ENCODE measurements at regions not wholly inside any gene's neighbourhood (a gene's known extent, or its start where the extent isn't known, plus 50 kb on each side); places are given as distances from the start of the nearest gene placed in this dataset.
"Not testable (repeated sequence)": the region's sequence is repeated elsewhere in the genome, so short reads cannot be mapped to it uniquely, and the experiment has no call there.

DNA sequence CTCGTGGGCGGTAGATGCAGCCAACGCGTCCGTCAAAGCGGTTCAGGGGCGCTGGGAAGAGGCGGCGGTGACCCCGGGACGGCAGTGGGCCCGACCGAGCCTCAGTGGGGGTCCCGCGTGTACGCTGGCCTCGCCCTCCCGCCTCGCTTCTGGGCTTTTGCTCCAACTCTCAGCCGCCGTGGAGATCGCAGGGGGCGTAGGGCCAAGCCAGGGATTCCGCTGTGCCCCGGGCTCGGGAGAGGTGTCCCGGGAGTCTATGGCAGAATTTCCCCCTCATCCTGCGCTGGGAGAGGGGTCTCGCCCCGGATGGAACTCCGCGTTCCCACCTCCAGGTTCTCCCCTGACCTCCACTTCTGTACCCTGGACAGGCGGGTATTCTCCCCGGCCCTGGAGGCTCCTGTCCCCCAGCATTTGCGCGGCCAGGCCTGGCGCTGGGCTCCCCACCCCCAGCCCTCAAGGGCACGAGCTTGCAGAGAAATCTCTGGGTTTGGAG lies 131.9 kb downstream of the MRPL36 start:
- DNase-seq (ENCODE audit: low spot score) = no peak

DNA sequence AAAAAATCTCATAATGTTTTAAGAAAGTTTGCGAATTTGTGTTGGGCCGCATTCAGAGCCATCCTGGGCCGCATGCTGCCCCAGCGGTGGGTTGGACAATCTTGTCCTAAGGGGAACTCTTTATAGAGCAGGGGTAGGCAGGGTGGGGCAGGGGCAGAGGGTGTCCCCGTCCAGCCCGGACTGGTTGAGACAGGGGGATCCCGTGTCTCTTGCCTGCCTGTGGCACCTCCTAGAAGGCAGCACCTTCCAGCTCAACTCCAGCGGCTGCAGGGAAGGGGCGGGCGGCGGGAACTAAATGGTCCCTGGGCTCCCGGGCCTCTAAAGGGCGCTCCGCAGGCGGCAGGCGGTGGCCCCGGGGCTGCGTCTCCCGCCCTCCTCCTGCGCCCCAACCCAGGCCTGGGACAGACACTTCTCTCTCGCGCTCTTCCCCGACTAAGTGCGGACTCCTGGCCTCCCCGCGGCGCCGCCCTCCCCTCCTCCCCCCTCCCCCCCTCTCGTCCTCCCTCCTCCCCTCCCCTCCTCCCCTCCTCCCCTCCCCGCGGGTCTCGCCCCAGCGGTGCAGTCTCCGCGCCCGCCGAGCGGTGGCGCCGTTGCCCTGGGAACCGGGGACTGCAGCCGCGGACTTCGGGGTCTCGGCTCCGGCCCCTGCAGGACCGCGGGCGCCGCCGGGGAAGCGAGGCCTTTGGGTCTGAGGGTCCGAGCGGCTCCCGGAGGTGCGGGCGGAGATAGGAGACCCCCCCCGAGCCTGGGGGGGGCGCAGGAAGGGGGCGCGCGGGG lies 132.6 kb downstream of the MRPL36 start:
- DNase-seq (ENCODE audit: low spot score) = no peak

DNA sequence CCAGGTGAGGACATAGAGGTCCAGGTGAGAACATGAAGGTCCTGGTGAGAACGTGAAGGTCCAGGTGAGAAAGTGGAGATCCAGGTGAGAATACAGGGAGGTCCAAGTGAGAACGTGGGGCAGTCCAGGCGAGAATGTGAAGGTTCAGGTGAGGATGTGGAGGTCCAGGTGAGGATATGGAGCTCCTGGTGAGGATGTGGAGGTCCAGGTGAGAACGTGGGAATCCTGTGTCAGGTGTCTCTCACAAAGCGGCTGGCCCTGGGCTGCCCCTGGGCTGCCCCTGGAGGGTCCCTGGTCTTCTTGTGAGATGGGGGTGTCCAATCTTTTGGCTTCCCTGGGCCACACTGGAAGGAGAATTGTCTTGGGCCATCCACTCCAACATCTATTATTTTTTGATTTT lies 133.4 kb downstream of the MRPL36 start:
- DNase-seq (ENCODE audit: low spot score) = no peak

DNA sequence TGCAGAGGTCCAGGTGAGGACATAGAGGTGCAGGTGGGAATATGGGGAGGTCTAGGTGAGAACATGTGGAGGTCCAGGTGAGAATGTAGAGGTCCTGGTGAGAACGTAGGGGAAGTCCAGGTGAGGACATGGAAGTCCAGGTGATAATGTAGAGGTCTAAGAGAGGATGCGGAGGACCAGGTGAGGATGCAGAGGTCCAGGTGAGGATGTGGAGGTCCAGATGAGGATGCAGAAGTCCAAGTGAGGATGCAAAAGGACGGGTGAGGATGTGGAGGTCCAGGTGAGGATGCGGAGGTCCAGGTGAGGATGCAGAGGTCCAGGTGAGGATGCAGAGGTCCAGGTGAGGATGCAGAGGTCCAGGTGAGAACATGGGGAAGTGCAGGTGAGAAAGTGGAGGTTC lies 133.8 kb downstream of the MRPL36 start:
- DNase-seq (ENCODE audit: low spot score) = no peak

DNA sequence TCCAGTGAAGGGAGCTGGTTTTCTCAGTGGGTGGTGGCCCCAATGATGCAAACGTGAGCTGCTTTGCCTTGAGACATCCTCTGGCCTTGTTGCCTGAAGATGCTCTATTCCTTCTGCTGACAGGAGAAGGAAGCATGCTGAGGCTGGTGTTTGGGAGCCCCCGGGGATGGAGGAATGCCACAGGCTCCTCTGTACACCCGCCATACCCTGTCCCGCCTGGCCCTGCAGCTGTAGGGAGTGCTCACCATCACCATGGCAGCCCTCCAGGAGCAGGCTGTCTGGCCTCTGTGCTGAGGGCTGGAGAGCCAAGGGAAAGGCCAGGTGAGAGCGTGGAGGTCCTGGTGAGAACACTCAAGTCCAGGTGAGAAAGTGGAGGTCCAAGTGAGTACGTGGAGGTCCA lies 134.4 kb downstream of the MRPL36 start:
- no peak for DNase-seq (ENCODE audit: low spot score)

DNA sequence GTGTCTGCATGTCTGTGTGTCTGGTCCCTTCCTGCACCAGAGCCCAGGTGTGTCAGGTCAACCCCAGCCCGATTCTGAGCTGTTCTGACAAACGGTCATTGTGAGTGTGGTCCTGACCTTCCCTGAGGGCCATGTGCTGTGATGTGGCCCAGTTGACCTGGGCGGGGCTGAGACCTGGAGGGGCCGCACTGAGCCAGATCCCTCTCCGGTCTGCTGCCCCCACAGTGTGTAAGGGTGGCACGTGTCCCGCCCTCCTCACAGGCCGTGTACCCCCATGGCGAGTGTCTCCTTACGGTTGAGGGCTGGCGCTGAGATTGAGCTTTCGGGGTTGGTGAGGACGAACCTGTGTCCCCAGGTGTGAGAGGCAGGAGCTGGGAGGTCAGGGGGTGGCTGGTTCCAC lies 136.5 kb downstream of the MRPL36 start:
- DNase-seq (ENCODE audit: low spot score) = no peak

DNA sequence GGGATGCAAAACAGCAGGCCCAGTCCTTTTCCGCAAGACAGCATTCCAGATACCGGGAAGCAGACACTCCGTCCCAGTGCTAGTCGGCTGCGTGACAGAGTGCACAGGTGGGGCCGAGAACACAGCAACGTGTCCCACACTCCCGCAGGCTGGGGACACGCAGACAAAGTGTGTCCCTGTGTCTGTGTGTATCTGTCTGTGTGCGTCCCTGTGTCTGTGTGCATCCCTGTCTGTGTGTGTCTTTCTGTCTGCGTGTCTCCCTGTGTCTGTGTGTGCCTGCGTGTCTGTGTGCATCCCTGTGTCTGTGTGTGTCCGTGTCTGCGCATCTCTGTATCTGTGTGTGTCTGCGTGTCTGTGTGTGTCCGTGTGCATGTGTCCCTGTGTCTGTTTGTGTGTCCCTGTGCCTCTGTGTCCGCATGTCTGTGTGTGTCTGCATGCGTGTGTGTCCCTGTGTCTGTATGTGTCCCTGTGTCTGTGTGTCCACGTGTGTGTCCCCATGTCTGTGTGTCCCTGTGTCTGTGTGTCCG lies 137.0 kb downstream of the MRPL36 start:
- no peak for DNase-seq (ENCODE audit: low spot score)

DNA sequence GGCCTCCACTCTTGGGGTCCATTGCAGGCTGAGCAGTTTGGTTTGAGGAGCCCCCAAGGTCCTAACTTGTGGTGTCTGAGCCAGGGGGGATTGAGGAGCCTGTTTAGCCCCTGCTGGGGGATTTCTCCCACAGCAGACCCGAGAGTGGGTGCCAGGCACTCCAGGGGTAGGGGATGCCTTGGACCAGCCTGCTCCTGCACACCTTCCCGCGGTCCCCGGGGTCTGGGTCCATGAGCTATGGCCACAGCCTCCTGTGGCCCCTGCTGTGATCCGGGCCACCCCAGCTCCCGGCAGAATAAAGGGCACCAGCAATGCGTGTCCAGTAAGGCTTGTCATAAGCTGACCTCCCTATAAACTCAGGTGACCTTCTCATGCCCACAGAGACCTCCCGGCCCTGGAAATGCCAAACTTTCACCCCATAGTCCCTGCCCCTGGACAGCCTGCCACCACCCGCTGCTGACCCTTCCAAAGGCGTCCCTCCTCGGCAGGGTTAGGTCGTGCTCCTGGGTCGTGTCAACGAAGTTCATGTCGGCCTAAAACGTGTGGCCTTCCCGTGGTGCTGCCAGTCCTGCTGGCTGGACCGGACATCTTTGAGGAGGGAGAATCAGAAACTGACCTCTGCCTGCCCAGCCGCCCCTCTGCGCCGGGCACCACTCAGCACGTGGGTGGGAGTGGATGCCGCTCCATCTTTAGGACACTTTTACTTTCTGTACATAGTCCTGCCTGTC lies 137.6 kb downstream of the MRPL36 start:
- no peak for DNase-seq (ENCODE audit: low spot score)

DNA sequence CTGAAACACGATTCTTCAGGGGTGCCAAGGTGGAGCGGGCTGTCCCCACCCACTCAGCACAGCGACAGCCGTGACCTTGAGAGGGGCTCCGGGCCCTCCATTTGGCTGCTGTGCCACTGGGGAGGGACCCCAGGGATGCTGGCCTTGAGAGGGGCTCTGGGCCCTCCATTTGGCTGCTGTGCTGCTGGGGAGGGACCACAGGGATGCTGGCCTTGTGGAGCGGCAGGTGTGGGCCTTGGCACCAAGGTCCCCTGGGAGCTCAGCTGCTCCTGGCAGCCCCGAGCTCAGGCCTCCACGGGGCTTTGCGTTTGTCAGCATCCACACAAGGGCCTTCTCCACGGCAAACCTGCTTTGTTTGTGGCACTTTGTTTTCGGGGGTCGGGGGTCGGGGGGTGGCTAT lies 137.6 kb upstream of the LPCAT1 start:
- no peak for DNase-seq (ENCODE audit: low spot score)

DNA sequence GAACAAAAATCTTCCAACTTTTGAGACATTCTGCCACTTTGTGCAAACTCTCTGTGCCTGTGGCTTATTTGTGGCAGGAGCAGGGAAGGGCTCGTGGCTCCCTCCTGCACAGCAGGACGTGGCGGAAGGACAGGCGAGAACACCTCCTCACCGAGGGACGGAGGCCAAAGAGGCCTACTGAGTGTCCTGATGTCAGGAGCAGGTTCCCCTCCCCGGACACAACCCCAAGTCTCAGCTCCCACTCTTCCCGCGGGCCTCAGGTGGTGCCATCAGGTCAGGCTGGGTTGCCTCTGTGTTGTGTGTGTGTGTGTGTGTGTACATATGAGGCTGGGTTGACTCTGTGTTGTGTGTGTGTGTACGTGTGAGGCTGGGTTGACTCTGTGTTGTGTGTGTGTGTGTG lies 136.8 kb upstream of the LPCAT1 start:
- DNase-seq (ENCODE audit: low spot score) = no peak

DNA sequence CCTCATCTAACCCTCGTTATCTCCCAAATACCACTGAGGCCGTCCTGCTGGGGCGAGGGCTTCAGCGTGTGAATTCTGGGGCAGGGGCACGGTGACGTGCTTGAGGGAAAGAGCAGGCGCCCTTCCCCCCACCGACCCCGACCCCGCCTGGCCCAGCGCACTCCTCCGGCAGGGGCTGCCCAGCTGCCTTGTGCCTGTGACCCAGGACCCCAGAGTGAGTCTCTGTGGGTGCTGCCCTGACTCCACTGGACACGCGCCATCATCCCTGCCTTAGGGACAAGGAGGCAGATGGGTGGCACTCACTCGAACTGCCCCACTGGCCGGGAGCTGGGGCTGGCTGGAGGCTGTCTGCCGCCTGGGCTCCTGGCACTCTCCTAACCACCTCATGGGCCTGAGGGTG lies 136.2 kb upstream of the LPCAT1 start:
- no peak for DNase-seq (ENCODE audit: low spot score)

DNA sequence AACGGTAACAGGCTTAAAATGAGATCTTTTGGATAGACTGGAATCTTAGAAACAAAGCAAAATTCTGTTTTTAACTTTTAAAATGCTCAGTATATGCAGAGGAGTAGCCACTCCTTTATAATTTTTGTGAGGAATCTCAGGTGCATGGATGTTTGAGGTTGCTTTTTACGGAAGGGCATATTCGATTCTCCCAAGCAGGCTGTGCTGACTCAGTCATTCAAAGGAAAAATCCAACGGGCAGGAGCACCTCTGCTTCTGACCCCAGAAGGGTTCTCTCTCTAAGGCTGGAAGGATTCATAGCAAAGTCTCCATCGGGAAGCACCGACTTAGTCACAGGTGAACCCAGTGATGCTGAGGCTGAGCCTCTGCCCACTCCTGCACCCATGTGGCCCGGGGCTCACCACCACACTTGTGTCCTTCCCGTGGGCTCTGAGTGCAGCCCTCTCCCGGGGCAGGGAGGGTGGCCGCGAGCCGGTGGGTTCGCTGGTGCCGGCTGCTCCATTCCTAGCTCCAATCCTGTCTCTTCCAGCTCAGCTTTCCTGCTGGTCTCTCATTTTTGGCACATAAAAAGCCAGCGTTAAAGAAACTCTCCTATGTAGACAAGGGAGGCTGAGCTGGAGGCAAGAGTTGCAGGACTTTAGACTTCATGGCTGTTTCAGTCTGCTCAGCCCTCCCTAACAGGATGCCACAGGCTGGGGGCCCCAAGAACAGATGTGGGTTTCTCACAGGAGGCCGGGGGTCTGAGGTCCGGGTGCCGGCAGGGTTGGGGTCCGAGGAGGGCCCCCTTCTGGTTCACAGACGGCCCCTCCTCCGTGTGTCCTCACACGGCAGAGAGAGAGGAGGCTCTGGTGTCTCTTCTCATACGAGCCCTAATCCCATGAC lies 135.6 kb upstream of the LPCAT1 start:
- DNase-seq (ENCODE audit: low spot score) = no peak

DNA sequence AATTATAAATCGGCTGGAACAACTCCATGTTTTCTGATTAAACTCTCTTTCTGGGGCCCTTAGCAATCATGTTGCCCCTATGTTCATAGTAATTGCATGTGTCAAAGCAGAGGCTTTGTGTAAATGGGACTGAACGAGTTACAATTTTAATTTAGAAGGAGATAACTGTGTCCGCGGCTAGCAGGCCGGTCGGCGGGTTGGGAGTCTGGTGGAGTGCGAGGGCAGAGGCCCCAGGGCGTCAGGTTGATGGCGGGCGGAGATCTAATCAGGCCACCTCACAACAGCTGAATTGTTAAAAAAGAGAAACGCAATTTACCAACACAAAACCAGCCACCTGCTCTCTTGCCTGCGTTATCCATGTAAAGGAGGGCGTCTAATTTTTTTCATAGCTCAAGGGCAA lies 134.9 kb upstream of the LPCAT1 start:
- no peak for DNase-seq (ENCODE audit: low spot score)

DNA sequence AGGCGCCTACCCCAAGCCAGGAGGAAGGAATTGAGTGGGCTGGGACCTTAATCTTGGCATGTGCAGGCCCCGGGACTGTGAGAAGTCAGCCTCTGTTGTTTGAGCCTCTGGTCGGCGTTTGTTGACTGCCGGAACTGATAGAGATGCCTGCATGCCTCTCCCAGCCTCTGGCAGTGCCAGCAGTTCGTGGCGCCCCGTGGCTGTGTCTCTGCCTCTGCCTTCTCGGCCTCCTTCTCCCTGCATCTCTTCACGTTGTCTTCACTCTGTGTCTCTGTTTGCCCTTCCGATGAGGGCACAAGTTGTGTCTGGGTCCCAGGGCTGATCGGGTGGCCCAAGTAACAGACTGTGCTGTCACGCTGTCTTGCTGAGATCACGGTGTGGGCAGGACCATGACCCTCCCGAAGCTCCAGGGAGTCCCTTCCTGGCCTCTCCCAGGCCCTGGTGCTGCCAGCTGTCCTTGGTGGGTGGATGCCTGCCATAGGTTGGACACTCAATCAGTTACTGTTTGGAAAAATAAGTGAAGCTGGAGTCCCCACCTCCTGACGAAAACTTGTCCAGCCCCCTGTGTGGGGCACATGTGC lies 133.5 kb upstream of the LPCAT1 start:
- DNase-seq (ENCODE audit: low spot score) = no peak

DNA sequence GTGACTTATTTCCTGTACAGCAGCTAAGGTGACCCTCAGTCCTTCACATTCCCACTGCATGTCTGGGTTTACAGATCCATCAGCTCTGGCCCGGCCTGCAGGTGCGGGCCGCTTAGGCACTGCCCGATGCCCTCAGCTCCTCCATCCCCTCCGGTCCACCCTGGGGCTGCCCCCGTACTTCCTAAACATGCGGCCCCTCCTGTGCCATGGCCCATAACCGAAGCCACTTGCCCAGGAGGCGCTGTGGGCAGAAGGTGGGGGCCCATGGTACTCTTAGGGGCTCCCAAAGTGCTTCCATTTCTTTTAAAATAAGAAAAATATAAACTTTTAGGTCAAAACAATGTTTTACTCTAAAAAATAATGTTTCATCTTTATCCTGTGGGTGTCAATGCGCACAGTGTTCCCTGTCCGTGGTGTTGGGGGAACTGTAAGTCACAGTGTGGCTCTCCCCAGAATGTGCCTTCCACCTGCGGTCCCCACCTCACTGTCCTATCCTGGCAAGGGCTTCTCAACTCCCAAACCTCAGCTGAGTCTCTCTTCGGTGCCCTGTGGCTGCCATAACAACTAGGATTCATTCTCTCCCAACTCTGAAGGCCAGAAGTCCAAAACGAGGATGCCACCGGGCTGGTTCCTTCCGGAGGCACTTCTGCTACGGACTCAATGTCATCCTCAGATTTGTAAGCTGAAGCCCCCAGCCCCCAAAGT lies 132.7 kb upstream of the LPCAT1 start:
- DNase-seq (ENCODE audit: low spot score) = no peak

DNA sequence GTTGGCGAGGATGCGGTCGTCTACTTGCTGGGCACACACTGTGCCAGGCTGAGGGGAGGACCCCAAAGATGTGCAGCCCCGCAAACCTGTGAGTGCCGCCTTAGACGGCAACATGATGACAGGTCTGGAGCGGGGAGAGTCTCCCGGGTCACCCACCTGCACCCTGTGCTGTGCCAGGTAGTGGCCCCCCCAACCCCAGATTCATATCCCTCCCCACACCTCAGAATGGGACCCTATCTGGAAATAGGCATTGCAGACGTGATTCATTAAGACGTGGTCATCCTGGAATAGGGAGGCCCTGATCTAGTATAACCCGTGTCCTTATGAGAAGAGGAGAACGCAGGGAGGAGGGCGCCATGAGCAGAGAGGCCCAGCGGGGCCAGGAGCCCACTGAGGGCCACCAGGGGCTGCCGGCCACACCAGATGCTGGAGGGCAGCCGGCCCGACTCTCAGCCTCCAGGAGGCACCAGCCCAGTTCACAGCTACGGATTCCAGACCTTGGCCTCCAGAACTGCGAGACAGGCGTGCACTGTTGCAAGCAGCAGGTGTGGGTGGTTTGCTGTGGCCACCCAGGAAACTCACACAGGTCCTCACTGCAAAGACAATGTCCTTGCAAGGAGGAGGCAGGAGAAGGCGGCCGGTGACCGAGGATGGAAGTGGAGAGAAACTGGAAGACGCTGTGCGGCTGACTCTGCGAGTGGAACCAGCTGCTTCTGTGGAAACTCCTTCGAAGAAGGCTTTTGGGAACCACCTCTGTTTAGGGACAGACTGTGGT lies 131.9 kb upstream of the LPCAT1 start:
- no peak for DNase-seq (ENCODE audit: low spot score)

DNA sequence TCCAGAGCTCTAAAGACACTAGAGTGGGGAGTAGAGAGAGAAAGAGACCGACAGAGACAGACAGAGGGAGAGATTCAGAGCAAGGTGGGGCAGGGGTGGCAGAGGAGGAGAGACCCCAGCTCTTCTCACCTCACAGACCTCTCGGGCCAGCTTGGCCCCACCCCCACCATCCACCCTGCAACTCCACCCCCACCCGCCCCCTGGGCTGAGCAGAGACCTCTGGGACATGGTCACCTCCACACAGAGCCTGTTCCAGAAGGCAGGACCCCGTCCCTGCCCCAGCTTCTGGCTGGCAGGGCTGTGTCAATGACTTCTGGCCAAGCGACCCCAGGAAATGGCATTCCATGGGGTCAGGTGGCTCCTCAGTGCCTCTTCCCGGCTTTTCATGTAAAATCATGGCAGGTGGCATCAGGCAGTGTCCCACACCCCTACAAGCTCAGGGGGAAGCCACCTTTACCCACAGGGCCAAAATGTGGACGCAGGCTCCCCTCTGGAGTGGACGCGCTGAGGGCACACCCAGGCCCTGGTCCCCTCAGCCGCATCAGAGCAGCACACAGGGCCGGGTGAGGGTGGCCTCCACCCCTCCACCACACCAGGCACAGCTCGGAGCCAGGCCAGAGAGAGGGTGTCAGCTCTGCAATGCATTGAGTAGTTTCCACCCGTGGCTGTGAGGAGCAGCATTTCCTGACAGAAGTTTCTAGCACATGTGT lies 131.2 kb upstream of the LPCAT1 start:
- DNase-seq (ENCODE audit: low spot score) = no peak

DNA sequence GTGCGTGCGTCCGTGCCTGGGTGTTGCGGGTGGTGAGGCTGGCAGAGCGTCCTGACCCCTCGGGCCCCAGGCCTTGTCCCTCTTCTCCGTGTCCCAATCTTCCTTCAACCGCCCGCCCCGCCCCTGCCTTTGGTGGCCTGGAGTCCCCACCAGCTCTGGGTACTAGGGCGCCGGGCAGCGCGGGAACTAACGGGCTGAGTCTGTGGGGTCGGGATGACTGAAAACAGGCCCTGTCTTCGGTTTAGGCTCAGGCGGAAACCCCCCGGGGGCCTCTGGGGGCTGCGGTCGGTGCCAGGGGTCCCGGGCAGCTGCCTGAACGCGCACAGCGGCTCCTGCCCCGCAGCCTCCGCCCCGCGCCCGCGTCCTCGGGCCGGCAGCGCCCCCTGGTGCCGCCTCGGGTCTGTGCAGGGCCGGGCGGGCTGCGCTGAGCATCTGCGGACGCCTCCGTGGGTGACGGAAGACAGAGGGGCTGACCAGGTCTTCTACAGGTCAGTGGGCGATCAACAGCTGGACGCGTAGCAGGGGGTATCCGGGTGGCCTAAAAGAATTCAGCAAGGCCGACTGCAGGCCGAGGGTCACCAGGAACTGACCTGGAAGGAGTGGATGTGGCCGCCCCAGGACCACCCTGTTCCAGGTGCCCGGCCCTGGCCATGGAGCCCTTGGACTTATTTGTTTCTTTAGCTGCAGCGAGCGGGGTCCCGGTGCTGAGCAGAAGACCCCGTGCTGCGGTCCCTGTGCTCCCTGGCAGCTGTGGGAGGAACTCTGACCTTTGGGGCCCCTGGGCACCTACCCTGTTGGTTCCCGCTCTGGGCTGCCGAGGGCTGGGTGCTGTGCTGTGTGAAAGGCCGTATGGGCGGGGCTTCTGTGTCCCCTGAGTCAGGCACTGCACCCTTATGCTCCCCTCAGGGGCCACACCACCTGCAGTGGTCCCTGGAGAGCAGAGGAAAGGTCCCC lies 130.2 kb upstream of the LPCAT1 start:
- DNase-seq (ENCODE audit: low spot score) = not testable (repeated sequence)

Measured in AG08395 (cell line).